ENCODE measurements at regions not wholly inside any gene's neighbourhood (a gene's known extent, or its start where the extent isn't known, plus 50 kb on each side); places are given as distances from the start of the nearest gene placed in this dataset.

GRCh38 chr9:86589273-86589672 lies 235.1 kb upstream of the TUT7 start:
- Histone ChIP-seq H3K9me3 (no peaks in the 10 kb centered on the region), H3K36me3 (ENCODE audit: insufficient read depth in 1 of 2, low read depth in 1 of 2) (no peaks in the 10 kb centered on the region), H3K4me3 (no peak overlapping the region), H3K4me1 (no peaks in the 10 kb centered on the region), H3K27me3 (ENCODE audit: insufficient read depth in 3 of 3, low read length in 2 of 3) (no peaks in the 10 kb centered on the region), H3K27ac (no peak overlapping the region)
- ATAC-seq (no peak), DNase-seq (no peak)
- TF ChIP-seq, protein P1, sequence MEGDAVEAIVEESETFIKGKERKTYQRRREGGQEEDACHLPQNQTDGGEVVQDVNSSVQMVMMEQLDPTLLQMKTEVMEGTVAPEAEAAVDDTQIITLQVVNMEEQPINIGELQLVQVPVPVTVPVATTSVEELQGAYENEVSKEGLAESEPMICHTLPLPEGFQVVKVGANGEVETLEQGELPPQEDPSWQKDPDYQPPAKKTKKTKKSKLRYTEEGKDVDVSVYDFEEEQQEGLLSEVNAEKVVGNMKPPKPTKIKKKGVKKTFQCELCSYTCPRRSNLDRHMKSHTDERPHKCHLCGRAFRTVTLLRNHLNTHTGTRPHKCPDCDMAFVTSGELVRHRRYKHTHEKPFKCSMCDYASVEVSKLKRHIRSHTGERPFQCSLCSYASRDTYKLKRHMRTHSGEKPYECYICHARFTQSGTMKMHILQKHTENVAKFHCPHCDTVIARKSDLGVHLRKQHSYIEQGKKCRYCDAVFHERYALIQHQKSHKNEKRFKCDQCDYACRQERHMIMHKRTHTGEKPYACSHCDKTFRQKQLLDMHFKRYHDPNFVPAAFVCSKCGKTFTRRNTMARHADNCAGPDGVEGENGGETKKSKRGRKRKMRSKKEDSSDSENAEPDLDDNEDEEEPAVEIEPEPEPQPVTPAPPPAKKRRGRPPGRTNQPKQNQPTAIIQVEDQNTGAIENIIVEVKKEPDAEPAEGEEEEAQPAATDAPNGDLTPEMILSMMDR (IDR thresholded peaks at IDR 0.05), result no peak
- intact Hi-C loops (cut with DNase I), result no loop called here
- WGBS, 3 donors, result 94 to 97% (median 97%) methylated on average over 6 of the region's 6 CpGs

DNA sequence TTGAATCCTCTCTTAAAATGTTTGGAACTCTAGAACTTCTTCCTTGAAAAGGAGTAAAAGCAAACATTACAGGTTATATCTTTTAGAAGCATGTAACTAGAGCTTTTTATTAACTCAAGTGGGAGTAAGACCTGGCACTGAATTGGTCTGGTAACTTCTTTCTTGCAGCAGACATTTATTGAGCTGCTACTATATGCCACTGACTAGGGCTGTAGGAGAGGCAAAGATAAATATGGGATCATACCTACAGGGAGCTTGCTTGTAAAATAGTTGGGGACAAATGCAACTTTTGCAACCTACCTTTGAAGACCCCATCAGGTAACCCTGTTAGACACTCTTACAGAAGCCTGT lies 231.9 kb upstream of the TUT7 start:
- Histone ChIP-seq H3K4me1 (no peaks in the 10 kb centered on the region), H3K4me3 (peak overlapping the region; percentile 18), H3K27ac (no peak overlapping the region), H3K27me3 (ENCODE audit: insufficient read depth in 3 of 3, low read length in 2 of 3) (no peaks in the 10 kb centered on the region), H3K36me3 (ENCODE audit: insufficient read depth in 1 of 2, low read depth in 1 of 2) (no peaks in the 10 kb centered on the region), H3K9me3 (no peaks in the 10 kb centered on the region)
- DNase-seq (no peak), ATAC-seq (no peak)
- TF ChIP-seq, protein P1 (IDR thresholded peaks at IDR 0.05), result no peak
- intact Hi-C loops (cut with DNase I), result no loop called here

GRCh38 chr9:86585422-86586143 lies 231.4 kb upstream of the TUT7 start:
- TF ChIP-seq, protein P1 (IDR thresholded peaks at IDR 0.05), result no peak
- DNase-seq (no peak), ATAC-seq (no peak)
- WGBS, 3 donors, result 32 to 38% (median 32%) methylated on average over 7 of the region's 7 CpGs
- H3K27me3 ChIP-seq (ENCODE audit: insufficient read depth in 3 of 3, low read length in 2 of 3), result no peaks in the 10 kb centered on the region
- H3K4me3 ChIP-seq, result peak overlapping the region; percentile 18
- no peaks in the 10 kb centered on the region for H3K9me3 ChIP-seq
- H3K27ac ChIP-seq, result peak overlapping the region; percentile 30
- H3K4me1 ChIP-seq, result no peaks in the 10 kb centered on the region
- H3K36me3 ChIP-seq (ENCODE audit: insufficient read depth in 1 of 2, low read depth in 1 of 2), result no peaks in the 10 kb centered on the region
- intact Hi-C loops (cut with DNase I), result no loop called here

DNA sequence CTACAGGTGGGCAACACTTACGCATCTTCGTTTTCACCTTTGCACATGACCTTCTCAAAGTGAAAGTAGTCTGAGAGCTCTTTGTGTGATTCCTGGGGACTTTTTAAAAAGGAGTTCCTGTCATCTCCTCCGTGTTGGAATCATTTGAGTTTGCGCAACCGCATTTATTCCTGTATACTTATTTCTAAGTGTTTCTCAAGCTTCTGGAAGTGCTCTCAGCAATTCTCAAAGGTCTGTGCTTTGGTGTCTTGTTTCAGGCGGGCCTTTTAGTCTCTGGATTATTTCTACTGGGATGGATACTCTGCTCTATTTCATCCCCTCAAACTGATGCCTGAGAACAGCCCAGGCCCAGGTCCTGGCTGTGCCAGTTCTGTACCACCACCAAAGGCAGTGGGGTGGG lies 226.5 kb upstream of the TUT7 start:
- H3K4me3 ChIP-seq, result no peak overlapping the region
- peak in 1 of 4 donors; percentile 56 for ATAC-seq
- TF ChIP-seq, protein P1 (IDR thresholded peaks at IDR 0.05), result no peak
- WGBS, 3 donors, result 63 to 75% (median 68%) methylated on average over 6 of the region's 6 CpGs
- intact Hi-C loops (cut with DNase I), result no loop called here
- H3K27ac ChIP-seq, result no peak overlapping the region
- H3K36me3 ChIP-seq (ENCODE audit: insufficient read depth in 1 of 2, low read depth in 1 of 2), result no peaks in the 10 kb centered on the region
- H3K9me3 ChIP-seq, result no peaks in the 10 kb centered on the region
- H3K27me3 ChIP-seq (ENCODE audit: insufficient read depth in 3 of 3, low read length in 2 of 3), result peaks cover 0 to 11% (median 0%) of the 10 kb centered on the region in 3 donors
- no peaks in the 10 kb centered on the region for H3K4me1 ChIP-seq
- DNase-seq, result no peak

DNA sequence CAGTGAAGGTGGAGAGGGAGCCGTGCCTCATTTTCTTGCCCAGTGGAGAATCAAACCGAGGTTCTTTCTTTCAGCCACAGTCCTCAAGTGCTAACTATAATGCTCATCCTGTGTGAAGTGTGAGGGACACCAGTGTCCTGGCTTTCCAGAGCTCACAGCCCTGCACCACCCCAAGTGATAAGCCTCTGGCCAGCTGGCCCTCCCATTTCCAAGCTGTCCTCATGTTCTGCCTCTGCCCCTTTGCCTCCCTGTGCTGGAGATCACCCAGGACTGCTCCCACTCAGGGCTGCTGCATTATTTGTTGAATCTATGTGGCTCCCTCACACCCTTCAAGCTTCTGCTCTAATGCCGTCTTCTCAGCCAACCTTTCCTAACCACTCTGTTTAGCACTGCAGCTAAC lies 224.5 kb upstream of the TUT7 start:
- Histone ChIP-seq H3K4me3 (no peak overlapping the region), H3K36me3 (ENCODE audit: insufficient read depth in 1 of 2, low read depth in 1 of 2) (no peaks in the 10 kb centered on the region), H3K4me1 (no peaks in the 10 kb centered on the region), H3K27me3 (ENCODE audit: insufficient read depth in 3 of 3, low read length in 2 of 3) (peaks cover 0 to 11% (median 0%) of the 10 kb centered on the region in 3 donors), H3K9me3 (no peaks in the 10 kb centered on the region), H3K27ac (no peak overlapping the region)
- intact Hi-C loops (cut with DNase I), result no loop called here
- ATAC-seq, result no peak
- no peak for DNase-seq
- TF ChIP-seq, protein P1 (IDR thresholded peaks at IDR 0.05), result no peak
- 72 to 85% (median 77%) methylated on average over 3 of the region's 3 CpGs for WGBS, 3 donors
